Bronchial epithelial cell (primary cell): ENCODE measurements at regions not wholly inside any gene's neighbourhood (a gene's known extent, or its start where the extent isn't known, plus 50 kb on each side); places are given as distances from the start of the nearest gene placed in this dataset.

Source experiments
- DNase-seq: peaks from one replicate; pipeline ENCODE4 v3.0.0-alpha.2; 2010; ENCODE audit warnings: low read depth
- FAIRE-seq: peaks from 2 replicates; lab custom pipeline; 2011; peaks lifted over from hg19 to GRCh38; lab: Jason Lieb, UNC
- H3K27me3 ChIP-seq: 2 replicates; pipeline ENCODE4 v1.5.1; 2011; ENCODE audit warnings: low read length; ENCODE audit not compliant: control insufficient read depth, insufficient read depth
- H3K36me3 ChIP-seq: 2 replicates; pipeline ENCODE4 v1.5.1; 2011; ENCODE audit warnings: low read length; ENCODE audit not compliant: control insufficient read depth, insufficient read depth
- H3K4me3 ChIP-seq: 2 replicates; pipeline ENCODE4 v1.5.1; 2011; ENCODE audit warnings: mild to moderate bottlenecking, low read depth, low read length, control low read depth
- TF ChIP-seq, protein P1 (sequence below): IDR thresholded peaks from 2 replicates; pipeline ENCODE4 v1.5.1; 2011; ENCODE audit warnings: mild to moderate bottlenecking, moderate library complexity, low read length, control low read depth, inconsistent platforms; ENCODE audit not compliant: insufficient read depth, severe bottlenecking

DNA sequence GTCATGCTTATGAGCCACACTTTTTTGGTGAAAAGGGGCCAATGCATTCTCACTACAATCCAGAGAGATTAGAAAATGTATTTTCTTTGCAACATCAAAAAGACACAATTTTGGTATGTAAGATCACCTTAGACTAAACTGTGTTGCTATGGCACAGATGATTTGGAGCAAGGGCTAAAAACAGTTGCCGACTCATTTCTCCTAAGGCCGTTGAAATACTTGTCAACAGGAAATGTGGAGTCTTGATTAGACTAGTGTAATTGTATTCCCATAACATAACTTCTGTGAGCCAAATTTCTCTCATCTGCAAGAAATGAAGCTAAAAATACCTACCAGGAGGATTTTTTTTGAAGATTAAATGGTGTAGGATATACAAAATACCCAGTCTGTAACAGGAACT lies 2547.7 kb downstream of the ARAP2 start:
- DNase-seq (peak; percentile 19), FAIRE-seq (no peak)
- H3K4me3 ChIP-seq, result no peak overlapping the region

DNA sequence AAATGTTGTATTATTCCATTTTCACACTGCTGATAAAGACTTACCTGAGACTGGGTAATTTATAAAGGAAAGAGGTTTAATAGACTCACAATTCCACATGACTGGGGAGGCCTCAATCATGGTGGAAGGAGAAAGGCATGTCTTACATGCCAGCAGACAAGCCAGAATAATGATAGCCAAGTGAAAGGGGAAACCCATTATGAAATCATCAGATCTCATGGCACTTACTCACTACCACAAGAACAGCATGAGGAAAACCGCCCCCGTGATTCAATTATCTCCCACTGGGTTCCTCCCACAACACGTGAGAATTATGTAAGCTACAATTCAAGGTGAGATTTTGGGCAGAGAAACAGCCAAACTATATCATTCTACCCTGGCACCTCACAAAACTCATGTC lies 2535.1 kb downstream of the ARAP2 start:
- FAIRE-seq (no peak), DNase-seq (peak; percentile 61)
- no peaks in the 10 kb centered on the region for H3K36me3 ChIP-seq
- H3K27me3 ChIP-seq, result no peaks in the 10 kb centered on the region
- TF ChIP-seq, protein P1, sequence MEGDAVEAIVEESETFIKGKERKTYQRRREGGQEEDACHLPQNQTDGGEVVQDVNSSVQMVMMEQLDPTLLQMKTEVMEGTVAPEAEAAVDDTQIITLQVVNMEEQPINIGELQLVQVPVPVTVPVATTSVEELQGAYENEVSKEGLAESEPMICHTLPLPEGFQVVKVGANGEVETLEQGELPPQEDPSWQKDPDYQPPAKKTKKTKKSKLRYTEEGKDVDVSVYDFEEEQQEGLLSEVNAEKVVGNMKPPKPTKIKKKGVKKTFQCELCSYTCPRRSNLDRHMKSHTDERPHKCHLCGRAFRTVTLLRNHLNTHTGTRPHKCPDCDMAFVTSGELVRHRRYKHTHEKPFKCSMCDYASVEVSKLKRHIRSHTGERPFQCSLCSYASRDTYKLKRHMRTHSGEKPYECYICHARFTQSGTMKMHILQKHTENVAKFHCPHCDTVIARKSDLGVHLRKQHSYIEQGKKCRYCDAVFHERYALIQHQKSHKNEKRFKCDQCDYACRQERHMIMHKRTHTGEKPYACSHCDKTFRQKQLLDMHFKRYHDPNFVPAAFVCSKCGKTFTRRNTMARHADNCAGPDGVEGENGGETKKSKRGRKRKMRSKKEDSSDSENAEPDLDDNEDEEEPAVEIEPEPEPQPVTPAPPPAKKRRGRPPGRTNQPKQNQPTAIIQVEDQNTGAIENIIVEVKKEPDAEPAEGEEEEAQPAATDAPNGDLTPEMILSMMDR, result no peak
- H3K4me3 ChIP-seq, result no peak overlapping the region

More for the DNA sequence above, 2547.7 kb downstream of the ARAP2 start:
- Histone ChIP-seq H3K36me3 (no peaks in the 10 kb centered on the region), H3K27me3 (no peaks in the 10 kb centered on the region)
- TF ChIP-seq, protein P1, result no peak

DNA sequence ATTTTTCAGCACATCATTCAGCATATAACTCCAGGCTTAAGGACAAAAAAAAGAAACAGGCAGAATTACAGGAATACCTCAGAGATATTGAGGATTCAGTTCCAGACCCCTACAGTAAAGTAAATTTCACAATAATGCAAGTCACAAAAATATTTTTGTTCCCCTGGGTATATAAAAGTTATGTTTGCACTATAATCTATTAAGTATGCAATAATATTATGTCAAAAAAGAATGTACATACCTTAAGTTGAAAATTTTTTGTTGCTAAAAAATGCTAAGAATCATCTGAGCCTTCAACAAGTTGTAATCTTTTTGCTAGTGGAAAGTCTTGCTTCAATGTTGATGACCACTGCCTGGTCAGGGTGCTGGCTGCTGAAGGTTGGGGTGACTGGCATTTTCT lies 2532.5 kb downstream of the ARAP2 start:
- no peak for DNase-seq
- no peak for FAIRE-seq
- Histone ChIP-seq H3K27me3 (no peaks in the 10 kb centered on the region), H3K36me3 (no peaks in the 10 kb centered on the region), H3K4me3 (no peak overlapping the region)
- TF ChIP-seq, protein P1, result no peak

DNA sequence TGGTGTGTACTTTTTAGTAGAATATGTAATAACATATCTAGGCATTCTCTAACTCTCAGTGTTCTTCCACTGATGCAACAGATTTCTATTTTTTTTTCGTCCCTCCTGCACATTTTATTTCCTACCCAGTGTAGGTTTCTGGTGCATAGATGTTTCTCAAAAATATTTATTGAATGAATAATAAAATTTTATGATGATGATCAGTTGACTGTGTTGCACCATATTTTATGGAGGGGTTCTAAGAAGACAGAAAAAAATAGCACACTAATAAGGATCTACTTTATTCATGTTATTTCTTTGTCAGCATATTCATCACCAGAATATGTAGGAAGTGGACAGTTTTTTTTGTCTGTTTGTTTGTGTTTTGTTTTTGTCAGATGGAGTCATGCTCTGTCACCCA lies 2529.3 kb downstream of the ARAP2 start:
- no peaks in the 10 kb centered on the region for H3K36me3 ChIP-seq
- FAIRE-seq, result no peak
- H3K27me3 ChIP-seq, result no peaks in the 10 kb centered on the region
- TF ChIP-seq, protein P1, result no peak
- DNase-seq, result no peak
- H3K4me3 ChIP-seq, result no peak overlapping the region

DNA sequence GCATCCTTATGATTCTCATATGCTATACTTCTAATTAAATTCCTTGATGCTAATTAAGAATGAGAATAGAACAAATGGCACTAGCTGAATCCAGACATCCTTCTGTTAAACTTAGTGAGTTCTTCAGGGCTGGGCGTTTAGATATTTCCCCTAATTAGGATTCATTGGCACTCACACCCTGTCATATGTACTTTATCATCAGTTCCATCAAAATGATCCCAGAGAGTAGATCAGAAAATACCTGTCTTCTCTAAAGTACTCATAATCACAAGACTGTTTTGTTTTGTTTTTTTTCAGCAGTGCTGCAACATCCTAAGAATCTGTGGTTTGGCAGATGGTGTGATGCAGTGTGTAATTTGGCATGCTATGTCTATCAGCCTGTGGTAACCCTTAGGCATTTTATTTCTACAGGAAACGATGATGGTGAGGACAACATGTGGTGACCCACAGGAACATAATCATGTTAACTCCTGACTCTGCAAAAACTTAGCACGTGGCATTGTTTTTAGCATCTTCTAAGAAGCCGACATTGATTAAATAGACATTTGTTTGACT lies 2528.4 kb downstream of the ARAP2 start:
- no peaks in the 10 kb centered on the region for H3K27me3 ChIP-seq
- no peaks in the 10 kb centered on the region for H3K36me3 ChIP-seq
- TF ChIP-seq, protein P1, result no peak
- DNase-seq (peak; percentile 59), FAIRE-seq (no peak)
- no peak overlapping the region for H3K4me3 ChIP-seq

DNA sequence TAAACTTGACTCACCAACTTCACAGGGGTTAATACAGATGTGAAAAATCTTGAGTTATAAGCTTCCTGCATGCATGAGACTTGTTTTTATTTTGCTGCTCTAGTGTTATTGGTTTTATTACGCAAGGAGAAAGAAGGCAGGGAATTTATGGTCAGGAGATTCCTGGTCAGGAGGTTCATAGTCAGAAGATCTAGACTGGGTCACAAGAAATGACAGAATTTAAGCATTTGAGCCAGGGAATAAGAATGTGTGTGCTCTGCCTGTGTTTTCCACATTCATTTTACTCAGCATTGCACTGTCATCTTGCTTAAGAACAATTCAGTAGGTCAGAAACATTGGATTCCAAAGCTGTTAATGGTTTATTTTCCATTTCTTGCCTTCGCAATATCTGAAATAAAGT lies 2522.1 kb downstream of the ARAP2 start:
- DNase-seq, result no peak
- no peak for FAIRE-seq
- H3K27me3 ChIP-seq, result no peaks in the 10 kb centered on the region
- TF ChIP-seq, protein P1, result no peak
- no peaks in the 10 kb centered on the region for H3K36me3 ChIP-seq
- no peak overlapping the region for H3K4me3 ChIP-seq
